SU-DHL-6 (cell line): ENCODE measurements at regions not wholly inside any gene's neighbourhood (a gene's known extent, or its start where the extent isn't known, plus 50 kb on each side); places are given as distances from the start of the nearest gene placed in this dataset.

Experiments used
- H2AFZ ChIP-seq: fragments of 200-600 bp; sonication (generic); 2 replicates; pipeline ENCODE4 v1.6.1; 2014; ENCODE audit warnings: low read depth, mild to moderate bottlenecking, moderate library complexity, mixed read lengths, antibody characterized with exemption, low read length; ENCODE audit not compliant: severe bottlenecking
- H3F3A ChIP-seq: fragments of 200-600 bp; shearing (Covaris generic); 2 replicates; pipeline ENCODE4 v1.6.0; 2016; ENCODE audit warnings: antibody characterized with exemption, mild to moderate bottlenecking; ENCODE audit not compliant: insufficient read depth
- H3K27ac ChIP-seq: fragments of 200-600 bp; sonication (generic); 2 replicates; pipeline ENCODE4 v1.5.1; 2016; ENCODE audit warnings: low read depth, mild to moderate bottlenecking, low read length, moderate library complexity, mixed read lengths
- H3K27me3 ChIP-seq: fragments of 200-600 bp; sonication (generic), shearing (Covaris generic); 2 replicates; pipeline ENCODE4 v1.6.0; 2014; ENCODE audit warnings: mild to moderate bottlenecking, low read length
- H3K36me3 ChIP-seq: fragments of 200-600 bp; sonication (generic); 2 replicates; pipeline ENCODE4 v1.6.1; 2014; ENCODE audit warnings: mild to moderate bottlenecking, low read length, mixed read lengths
- H3K4me2 ChIP-seq: fragments of 300-600, 200-600 bp; shearing (Covaris generic), sonication (generic); 2 replicates; pipeline ENCODE4 v1.6.0; 2014; ENCODE audit warnings: low read length, low read depth, mild to moderate bottlenecking; ENCODE audit not compliant: poor library complexity, severe bottlenecking
- H3K4me3 ChIP-seq: fragments of 200-600 bp; sonication (generic); 2 replicates; pipeline ENCODE4 v1.5.1; 2014; ENCODE audit warnings: antibody characterized with exemption, low read length, mild to moderate bottlenecking, mixed read lengths; ENCODE audit not compliant: insufficient read depth, poor library complexity, severe bottlenecking
- H3K79me2 ChIP-seq: fragments of 200-600 bp; sonication (generic); 2 replicates; pipeline ENCODE4 v1.6.1; 2014; ENCODE audit warnings: mild to moderate bottlenecking, low read length, moderate library complexity; ENCODE audit not compliant: insufficient read depth
- H3K9ac ChIP-seq: fragments of 200-600 bp; sonication (generic); 2 replicates; pipeline ENCODE4 v1.7.0; 2014; ENCODE audit warnings: mild to moderate bottlenecking, low read length
- H3K9me2 ChIP-seq: fragments of 200-600 bp; sonication (generic); replicated peaks from 2 replicates; pipeline ENCODE4 v1.6.1; 2014; ENCODE audit warnings: low read length; ENCODE audit not compliant: insufficient read depth
- H3K9me3 ChIP-seq: fragments of 200-600 bp; sonication (generic); 2 replicates; pipeline ENCODE4 v1.6.1; 2014; ENCODE audit warnings: low read length, mixed read lengths; ENCODE audit not compliant: insufficient read depth
- H4K20me1 ChIP-seq: fragments of 200-600 bp; sonication (generic); 2 replicates; pipeline ENCODE4 v1.6.1; 2014; ENCODE audit warnings: low read depth, mild to moderate bottlenecking, antibody characterized with exemption, low read length, moderate library complexity, mixed read lengths
- CTCF ChIP-seq: fragments of 200-600 bp; sonication (generic); IDR thresholded peaks from one replicate; pipeline ENCODE4 v1.5.1; 2017; ENCODE audit warnings: antibody characterized with exemption, mild to moderate bottlenecking, low read length, moderate library complexity; ENCODE audit not compliant: insufficient read depth, poor library complexity, severe bottlenecking
- EZH2phosphoT487 ChIP-seq: fragments of 200-600 bp; sonication (generic), shearing (Covaris generic); conservative IDR thresholded peaks from 2 replicates; pipeline ENCODE4 v1.6.1; 2018; ENCODE audit warnings: mild to moderate bottlenecking, antibody characterized with exemption, low read length, moderate library complexity, mixed read lengths

GRCh38 chr4:126061655-126062054, 746.9 kb downstream of the FAT4 start:
- H3K4me2 ChIP-seq: no peak overlapping the region
- H4K20me1 ChIP-seq: no peaks in the 10 kb centered on the region
- H3K27me3 ChIP-seq: no peaks in the 10 kb centered on the region
- H3K4me3 ChIP-seq: no peak overlapping the region
- no peaks in the 10 kb centered on the region for H3K79me2 ChIP-seq
- H3K9ac ChIP-seq: no peak overlapping the region
- H3K9me2 ChIP-seq: no peaks in the 10 kb centered on the region
- H3F3A ChIP-seq: no peaks in the 10 kb centered on the region
- no peaks in the 10 kb centered on the region for H3K9me3 ChIP-seq
- TF ChIP-seq CTCF: no peak
- TF ChIP-seq EZH2phosphoT487: no peak
- H3K27ac ChIP-seq: no peak overlapping the region
- H2AFZ ChIP-seq: no peak overlapping the region
- H3K36me3 ChIP-seq: no peaks in the 10 kb centered on the region

GRCh38 chr4:126065016-126065415, 750.3 kb downstream of the FAT4 start:
- H3K79me2 ChIP-seq: no peaks in the 10 kb centered on the region
- H3F3A ChIP-seq: no peaks in the 10 kb centered on the region
- no peaks in the 10 kb centered on the region for H3K9me2 ChIP-seq
- no peak overlapping the region for H3K9ac ChIP-seq
- no peak overlapping the region for H2AFZ ChIP-seq
- no peaks in the 10 kb centered on the region for H4K20me1 ChIP-seq
- H3K36me3 ChIP-seq: no peaks in the 10 kb centered on the region
- H3K27ac ChIP-seq: no peak overlapping the region
- no peaks in the 10 kb centered on the region for H3K9me3 ChIP-seq
- H3K4me2 ChIP-seq: no peak overlapping the region
- H3K4me3 ChIP-seq: no peak overlapping the region
- TF ChIP-seq CTCF (no peak), EZH2phosphoT487 (no peak)
- H3K27me3 ChIP-seq: no peaks in the 10 kb centered on the region

- Histone ChIP-seq H3K9me2 (no peaks in the 10 kb centered on the region), H3F3A (no peaks in the 10 kb centered on the region), H4K20me1 (no peaks in the 10 kb centered on the region), H3K9ac (no peak overlapping the region), H3K36me3 (no peaks in the 10 kb centered on the region), H3K9me3 (no peaks in the 10 kb centered on the region), H2AFZ (no peak overlapping the region), H3K27me3 (no peaks in the 10 kb centered on the region), H3K4me3 (no peak overlapping the region), H3K27ac (no peak overlapping the region), H3K4me2 (no peak overlapping the region), H3K79me2 (no peaks in the 10 kb centered on the region)
- TF ChIP-seq EZH2phosphoT487 (no peak), CTCF (no peak)
These were observed 756.9 kb downstream of the FAT4 start for GRCh38 chr4:126071346-126072333.
